Muscle layer of duodenum (tissue), 2 donors: ENCODE measurements at regions not wholly inside any gene's neighbourhood (a gene's known extent, or its start where the extent isn't known, plus 50 kb on each side); places are given as distances from the start of the nearest gene placed in this dataset.

ENCODE experiments used
- H3K27ac ChIP-seq: one replicate; pipeline ENCODE4 v1.7.0; 2013; ENCODE audit warnings: mild to moderate bottlenecking, low read length
- H3K27me3 ChIP-seq: one replicate; pipeline ENCODE4 v1.7.0; 2013; ENCODE audit warnings: low read depth, mild to moderate bottlenecking, control low read depth, low read length
- H3K36me3 ChIP-seq, 2 donors: one replicate each; pipeline ENCODE4 v1.7.0; 2013; ENCODE audit warnings: low read length in 2 of 2, control low read depth in 1 of 2, mild to moderate bottlenecking in 1 of 2; ENCODE audit not compliant: insufficient read depth in 2 of 2, control insufficient read depth in 1 of 2
- H3K4me1 ChIP-seq, 2 donors: one replicate each; pipeline ENCODE4 v1.7.0; 2013; ENCODE audit warnings: low read length in 2 of 2, mild to moderate bottlenecking in 2 of 2, control low read depth in 1 of 2, moderate library complexity in 1 of 2; ENCODE audit not compliant: insufficient read depth in 2 of 2, control insufficient read depth in 1 of 2
- H3K4me3 ChIP-seq, 2 donors: one replicate each; pipeline ENCODE4 v1.7.0; 2013; ENCODE audit warnings: low read length in 2 of 2, low read depth in 1 of 2, mild to moderate bottlenecking in 1 of 2
- H3K9me3 ChIP-seq, 2 donors: one replicate each; pipeline ENCODE4 v1.7.0; 2013; ENCODE audit warnings: low read length in 2 of 2, control low read depth in 1 of 2, mild to moderate bottlenecking in 1 of 2; ENCODE audit not compliant: control insufficient read depth in 1 of 2
- donor health status: healthy.

- Histone ChIP-seq H3K9me3 (no peaks in the 10 kb centered on the region), H3K36me3 (no peaks in the 10 kb centered on the region), H3K27ac (no peak overlapping the region)
Measured at GRCh38 chr4:4771160-4771559, 88.3 kb upstream of the MSX1 start.

DNA sequence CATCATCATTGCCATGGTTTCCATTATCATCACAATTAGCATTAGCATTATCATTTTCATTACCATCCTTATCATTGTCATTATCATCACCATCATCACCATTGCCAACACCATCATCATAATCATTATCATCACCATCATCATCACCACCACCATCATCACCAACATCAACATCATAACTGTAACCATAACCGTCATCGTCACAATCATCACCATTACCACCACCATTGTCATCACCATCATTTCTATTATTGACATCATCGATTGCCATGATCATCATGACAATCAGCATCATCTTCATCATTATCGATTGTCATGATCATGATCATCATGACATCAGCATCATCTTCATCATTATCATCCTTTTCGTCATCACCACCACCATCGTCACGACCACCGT lies 88.9 kb upstream of the MSX1 start:
- Histone ChIP-seq H3K4me1 (no peaks in the 10 kb centered on the region), H3K27ac (no peak overlapping the region), H3K36me3 (no peaks in the 10 kb centered on the region), H3K27me3 (no peaks in the 10 kb centered on the region), H3K9me3 (no peaks in the 10 kb centered on the region), H3K4me3 (no peak overlapping the region)

More at GRCh38 chr4:4771160-4771559, 88.3 kb upstream of the MSX1 start:
- no peaks in the 10 kb centered on the region for H3K4me1 ChIP-seq
- H3K4me3 ChIP-seq = no peak overlapping the region
- H3K27me3 ChIP-seq = no peaks in the 10 kb centered on the region

DNA sequence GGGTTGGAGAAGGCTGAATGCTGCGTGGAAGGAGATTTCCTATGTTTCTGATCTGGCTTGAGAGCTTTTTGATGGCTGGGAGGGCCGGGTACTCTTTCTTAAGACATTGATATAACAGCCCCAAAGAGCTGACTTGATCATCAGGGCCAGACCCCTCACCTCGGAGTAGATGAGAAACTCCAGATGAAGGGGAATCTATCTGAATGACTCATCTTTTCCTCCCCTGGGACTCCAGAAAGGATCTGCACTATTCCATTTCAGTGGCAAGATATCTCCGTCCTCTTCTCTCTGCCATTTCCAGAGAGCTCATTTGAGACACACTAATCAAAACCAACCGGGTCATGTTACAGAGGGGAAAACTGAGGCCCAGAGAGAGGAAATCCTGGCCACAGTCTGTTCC lies 92.9 kb upstream of the MSX1 start:
- Histone ChIP-seq H3K27me3 (no peaks in the 10 kb centered on the region), H3K4me1 (no peaks in the 10 kb centered on the region), H3K9me3 (no peaks in the 10 kb centered on the region), H3K36me3 (no peaks in the 10 kb centered on the region), H3K27ac (no peak overlapping the region), H3K4me3 (no peak overlapping the region)

DNA sequence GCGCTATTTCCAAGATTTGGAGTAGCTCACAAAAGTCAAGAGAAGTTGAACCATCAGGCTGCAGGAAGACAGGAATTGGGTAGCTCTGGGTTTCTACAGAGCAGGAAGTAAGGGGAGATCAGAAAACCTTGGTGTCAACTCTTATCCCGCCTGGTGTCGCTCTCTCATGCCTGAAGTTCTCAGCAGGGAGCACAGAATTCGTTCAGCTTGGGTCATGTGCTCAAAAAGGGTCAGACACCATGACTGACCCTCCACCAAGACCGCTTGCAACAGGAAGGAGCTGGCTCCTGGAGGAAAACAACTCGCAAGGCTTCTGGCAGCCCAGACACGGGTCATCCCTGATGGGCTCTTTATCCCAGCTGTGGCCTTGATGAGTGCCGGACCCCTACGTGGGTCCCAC lies 93.7 kb upstream of the MSX1 start:
- Histone ChIP-seq H3K27ac (no peak overlapping the region), H3K4me3 (no peak overlapping the region), H3K27me3 (no peaks in the 10 kb centered on the region), H3K9me3 (no peaks in the 10 kb centered on the region), H3K36me3 (no peaks in the 10 kb centered on the region), H3K4me1 (no peaks in the 10 kb centered on the region)

DNA sequence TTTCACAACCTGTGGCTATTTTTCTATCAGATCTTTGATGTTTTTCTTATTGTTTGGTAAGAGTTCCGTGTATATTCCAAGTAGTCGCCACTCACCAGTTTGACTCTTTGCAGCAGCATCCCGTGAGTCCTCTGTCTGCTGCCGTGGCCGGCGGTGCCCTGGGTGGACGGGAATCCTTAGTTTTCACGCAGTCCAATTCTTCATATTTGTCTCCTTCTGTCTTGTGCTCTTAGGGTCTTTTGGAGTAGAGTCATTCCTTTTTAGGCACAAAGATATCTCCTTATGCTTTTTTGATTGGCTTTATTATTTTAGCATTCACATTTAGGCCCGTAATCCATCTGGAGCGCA lies 94.9 kb upstream of the MSX1 start:
- Histone ChIP-seq H3K27me3 (no peaks in the 10 kb centered on the region), H3K4me1 (no peaks in the 10 kb centered on the region), H3K27ac (no peak overlapping the region)

GRCh38 chr4:4763822-4764557 lies 95.5 kb upstream of the MSX1 start:
- H3K36me3 ChIP-seq = no peaks in the 10 kb centered on the region
- no peak overlapping the region for H3K4me3 ChIP-seq
- no peak overlapping the region for H3K27ac ChIP-seq
- no peaks in the 10 kb centered on the region for H3K4me1 ChIP-seq
- no peaks in the 10 kb centered on the region for H3K9me3 ChIP-seq
- no peaks in the 10 kb centered on the region for H3K27me3 ChIP-seq

More for the DNA sequence above, 94.9 kb upstream of the MSX1 start:
- Histone ChIP-seq H3K36me3 (no peaks in the 10 kb centered on the region), H3K9me3 (no peaks in the 10 kb centered on the region), H3K4me3 (no peak overlapping the region)

GRCh38 chr4:4762909-4763821 lies 96.3 kb upstream of the MSX1 start:
- no peaks in the 10 kb centered on the region for H3K27me3 ChIP-seq
- no peaks in the 10 kb centered on the region for H3K36me3 ChIP-seq
- no peaks in the 10 kb centered on the region for H3K9me3 ChIP-seq
- H3K4me1 ChIP-seq = no peaks in the 10 kb centered on the region
- H3K27ac ChIP-seq = no peak overlapping the region
- H3K4me3 ChIP-seq = no peak overlapping the region

GRCh38 chr4:4762300-4762699 lies 97.2 kb upstream of the MSX1 start:
- H3K9me3 ChIP-seq = no peaks in the 10 kb centered on the region
- H3K27ac ChIP-seq = no peak overlapping the region
- no peaks in the 10 kb centered on the region for H3K4me1 ChIP-seq
- no peaks in the 10 kb centered on the region for H3K36me3 ChIP-seq
- H3K27me3 ChIP-seq = no peaks in the 10 kb centered on the region
- no peak overlapping the region for H3K4me3 ChIP-seq

DNA sequence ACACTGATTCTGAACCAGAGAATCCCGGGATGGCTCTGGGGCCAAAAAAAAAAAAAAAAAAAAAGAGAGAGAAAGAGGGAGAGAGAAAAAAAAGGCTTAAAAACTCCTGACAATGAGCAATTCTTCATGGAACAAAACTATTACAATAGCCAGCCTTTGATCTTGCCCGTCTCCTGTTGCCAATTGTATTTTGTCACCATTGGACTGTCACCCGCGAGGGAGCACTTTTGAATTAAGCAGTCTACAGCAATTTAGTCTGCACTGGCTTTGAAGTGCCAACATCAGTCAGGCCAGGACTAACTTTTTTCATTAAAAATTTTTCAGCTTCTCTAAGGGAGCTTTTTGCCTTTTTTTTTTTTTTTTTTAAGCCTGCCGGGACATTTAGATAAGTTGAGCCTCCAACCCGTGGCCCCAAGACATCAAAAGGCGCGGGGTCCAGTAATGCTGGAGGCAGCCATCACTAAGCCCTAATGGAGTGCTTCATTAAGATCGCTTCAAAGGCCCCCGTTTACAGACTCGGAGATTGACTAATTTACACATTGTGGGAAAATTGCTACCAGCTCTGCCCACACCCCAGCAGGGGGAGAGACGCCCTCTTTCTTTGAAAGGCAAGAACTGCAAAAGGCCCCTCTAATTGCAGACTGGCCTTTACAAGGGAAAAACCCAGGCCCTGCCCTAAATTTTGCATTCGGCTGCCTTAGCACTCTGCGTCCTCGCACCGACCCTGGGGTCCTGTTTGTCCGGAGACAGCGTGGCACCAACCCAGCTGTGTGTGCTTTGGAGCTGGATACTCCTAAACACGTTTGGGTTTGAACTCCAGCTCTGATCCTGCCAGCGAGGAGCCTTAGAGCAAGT lies 98.1 kb upstream of the MSX1 start:
- H3K9me3 ChIP-seq = no peaks in the 10 kb centered on the region
- H3K4me1 ChIP-seq = no peaks in the 10 kb centered on the region
- no peak overlapping the region for H3K4me3 ChIP-seq
- no peaks in the 10 kb centered on the region for H3K27me3 ChIP-seq
- H3K36me3 ChIP-seq = no peaks in the 10 kb centered on the region
- H3K27ac ChIP-seq = no peak overlapping the region

DNA sequence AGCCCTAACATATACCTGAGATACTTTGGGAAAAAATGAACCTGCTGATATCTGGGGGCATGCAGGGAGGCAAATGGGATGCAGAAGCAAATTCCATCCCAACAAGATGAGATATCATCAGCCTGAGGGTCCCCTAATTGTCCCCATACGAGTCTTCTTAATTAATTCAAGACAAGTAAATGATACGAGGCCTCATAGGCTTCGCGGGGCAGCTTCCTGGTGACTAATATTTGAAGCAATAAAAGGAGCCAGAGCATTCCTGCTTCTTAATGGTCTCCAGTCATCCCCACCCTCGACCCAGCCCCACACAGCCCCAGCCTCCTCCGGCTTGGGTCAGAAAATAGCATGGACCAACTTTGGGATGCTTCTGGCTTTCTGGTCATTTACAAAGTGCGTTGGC lies 99.6 kb upstream of the MSX1 start:
- H3K36me3 ChIP-seq = no peaks in the 10 kb centered on the region
- H3K4me1 ChIP-seq = no peaks in the 10 kb centered on the region
- H3K4me3 ChIP-seq = no peak overlapping the region
- H3K9me3 ChIP-seq = no peaks in the 10 kb centered on the region
- no peaks in the 10 kb centered on the region for H3K27me3 ChIP-seq
- H3K27ac ChIP-seq = no peak overlapping the region

- Histone ChIP-seq H3K4me3 (no peak overlapping the region), H3K36me3 (no peaks in the 10 kb centered on the region), H3K4me1 (no peaks in the 10 kb centered on the region), H3K27ac (no peak overlapping the region), H3K27me3 (no peaks in the 10 kb centered on the region), H3K9me3 (no peaks in the 10 kb centered on the region)
Measured at GRCh38 chr4:4759232-4759631, 100.2 kb upstream of the MSX1 start.
